ENCODE measurements at regions not wholly inside any gene's neighbourhood (a gene's known extent, or its start where the extent isn't known, plus 50 kb on each side); places are given as distances from the start of the nearest gene placed in this dataset.
"Not testable (repeated sequence)": the region's sequence is repeated elsewhere in the genome, so short reads cannot be mapped to it uniquely, and the experiment has no call there.

GRCh38 chr2:183812091-183812490 is 687.8 kb downstream of the NUP35 start:
- no peak for DNase-seq

GRCh38 chr2:183825710-183826109 is 701.5 kb downstream of the NUP35 start:
- no peak for DNase-seq

GRCh38 chr2:183829931-183830330 is 705.7 kb downstream of the NUP35 start:
- DNase-seq = no peak

- DNase-seq = no peak
These were observed 712.9 kb downstream of the NUP35 start for GRCh38 chr2:183837157-183837556.

GRCh38 chr2:183838295-183838694 is 714.1 kb downstream of the NUP35 start:
- DNase-seq = no peak

- DNase-seq = no peak
These were observed 715.9 kb downstream of the NUP35 start for GRCh38 chr2:183840061-183840584.

- DNase-seq = not testable (repeated sequence)
These were observed 725.6 kb downstream of the NUP35 start for GRCh38 chr2:183849826-183850225.

GRCh38 chr2:183859129-183859528 is 734.9 kb downstream of the NUP35 start:
- DNase-seq = no peak

- DNase-seq = no peak
These were observed 731.7 kb upstream of the ZNF804A start for GRCh38 chr2:183866666-183867065.

- DNase-seq = no peak
These were observed 731.1 kb upstream of the ZNF804A start for GRCh38 chr2:183867206-183867605.

- DNase-seq = no peak
These were observed 730.2 kb upstream of the ZNF804A start for GRCh38 chr2:183868153-183868552.

- no peak for DNase-seq
These were observed 729.6 kb upstream of the ZNF804A start for GRCh38 chr2:183868707-183869106.

GRCh38 chr2:183872131-183872530 is 726.2 kb upstream of the ZNF804A start:
- no peak for DNase-seq

- no peak for DNase-seq
These were observed 716.4 kb upstream of the ZNF804A start for GRCh38 chr2:183881978-183882377.

- no peak for DNase-seq
These were observed 705.9 kb upstream of the ZNF804A start for GRCh38 chr2:183892315-183892941.

GRCh38 chr2:183898641-183899040 is 699.7 kb upstream of the ZNF804A start:
- DNase-seq = no peak

GRCh38 chr2:183901931-183902330 is 696.4 kb upstream of the ZNF804A start:
- no peak for DNase-seq

- DNase-seq = no peak
These were observed 695.3 kb upstream of the ZNF804A start for GRCh38 chr2:183903026-183903425.

GRCh38 chr2:183916041-183916440 is 682.3 kb upstream of the ZNF804A start:
- DNase-seq = not testable (repeated sequence)

- DNase-seq = no peak
These were observed 679.2 kb upstream of the ZNF804A start for GRCh38 chr2:183919167-183919566.

- DNase-seq = no peak
These were observed 678.4 kb upstream of the ZNF804A start for GRCh38 chr2:183919926-183920325.

GRCh38 chr2:183925281-183925680 is 673.0 kb upstream of the ZNF804A start:
- no peak for DNase-seq

GRCh38 chr2:183926433-183926832 is 671.9 kb upstream of the ZNF804A start:
- no peak for DNase-seq

GRCh38 chr2:183927406-183928325 is 670.7 kb upstream of the ZNF804A start:
- no peak for DNase-seq
